Mesenchymal stem cell (in vitro differentiated cells and primary cell): ENCODE measurements at regions not wholly inside any gene's neighbourhood (a gene's known extent, or its start where the extent isn't known, plus 50 kb on each side); places are given as distances from the start of the nearest gene placed in this dataset.

Experiments used
- DNase-seq: peaks from one replicate; pipeline ENCODE4 v3.0.0-alpha.2; 2013
- H2AFZ ChIP-seq: one replicate; pipeline ENCODE4 v1.6.1; 2013; ENCODE audit warnings: low read depth, mild to moderate bottlenecking, control low read depth, inconsistent platforms, low read length, moderate library complexity
- H2AK5ac ChIP-seq: 2 replicates; pipeline ENCODE4 v1.6.1; 2013; ENCODE audit warnings: low read length, moderate library complexity, mild to moderate bottlenecking, inconsistent platforms; ENCODE audit not compliant: severe bottlenecking
- H2BK120ac ChIP-seq: one replicate; pipeline ENCODE4 v1.6.1; 2013; ENCODE audit warnings: low read depth, mild to moderate bottlenecking, inconsistent platforms, low read length, moderate library complexity
- H2BK12ac ChIP-seq, 2 experiments: one replicate each; pipeline ENCODE4 v1.6.1; 2013; ENCODE audit warnings: inconsistent platforms in 2 of 2, low read length in 2 of 2, mild to moderate bottlenecking in 2 of 2, moderate library complexity in 2 of 2, control low read depth in 1 of 2
- H2BK15ac ChIP-seq: one replicate; pipeline ENCODE4 v1.6.1; 2013; ENCODE audit warnings: mild to moderate bottlenecking, low read depth, inconsistent platforms; ENCODE audit not compliant: poor library complexity, severe bottlenecking
- H2BK5ac ChIP-seq: 2 replicates; pipeline ENCODE4 v1.6.1; 2013; ENCODE audit warnings: low read depth, mild to moderate bottlenecking, low read length, control low read depth, inconsistent platforms; ENCODE audit not compliant: poor library complexity, severe bottlenecking
- H3K14ac ChIP-seq, 2 experiments: one replicate each; pipeline ENCODE4 v1.6.1; 2013; ENCODE audit warnings: inconsistent platforms in 2 of 2, low read length in 2 of 2, control low read depth in 1 of 2, mild to moderate bottlenecking in 1 of 2, moderate library complexity in 1 of 2
- H3K18ac ChIP-seq, 2 experiments: one replicate each; pipeline ENCODE4 v1.6.1; 2013; ENCODE audit warnings: inconsistent platforms in 2 of 2, low read length in 2 of 2, control low read depth in 1 of 2, low read depth in 1 of 2, mild to moderate bottlenecking in 1 of 2
- H3K23ac ChIP-seq, 2 experiments: one replicate each; pipeline ENCODE4 v1.6.1; 2013; ENCODE audit warnings: inconsistent platforms in 2 of 2, low read length in 2 of 2, mild to moderate bottlenecking in 2 of 2, moderate library complexity in 2 of 2, control low read depth in 1 of 2
- H3K27ac ChIP-seq: 2 replicates; pipeline ENCODE4 v1.5.1; 2013; ENCODE audit warnings: mild to moderate bottlenecking, moderate library complexity, low read length, control low read depth, inconsistent platforms; ENCODE audit not compliant: poor library complexity, severe bottlenecking
- H3K27me3 ChIP-seq, 2 experiments: 2 replicates each; pipeline versions ENCODE4 v1.6.1 to v1.7.0; 2013; ENCODE audit warnings: low read length in 2 of 2, mild to moderate bottlenecking in 2 of 2, moderate library complexity in 2 of 2, control low read depth in 1 of 2, inconsistent platforms in 1 of 2; ENCODE audit not compliant: control insufficient read depth in 1 of 2, insufficient read depth in 1 of 2
- H3K36me3 ChIP-seq, 2 experiments: 2 replicates each; pipeline versions ENCODE4 v1.6.1 to v1.7.0; 2013; ENCODE audit warnings: low read length in 2 of 2, control low read depth in 1 of 2, inconsistent platforms in 1 of 2, low read depth in 1 of 2, mild to moderate bottlenecking in 1 of 2; ENCODE audit not compliant: insufficient read depth in 2 of 2, control insufficient read depth in 1 of 2
- H3K4ac ChIP-seq, 2 experiments: one replicate each; pipeline ENCODE4 v1.6.1; 2013; ENCODE audit warnings: inconsistent platforms in 2 of 2, low read length in 2 of 2, mild to moderate bottlenecking in 2 of 2, moderate library complexity in 2 of 2, control low read depth in 1 of 2, low read depth in 1 of 2
- H3K4me1 ChIP-seq: 2 replicates; pipeline ENCODE4 v1.6.1; 2013; ENCODE audit warnings: low read depth, low read length, control low read depth; ENCODE audit not compliant: control insufficient read depth, insufficient read depth
- H3K4me2 ChIP-seq: 2 replicates; pipeline ENCODE4 v1.6.1; 2013; ENCODE audit warnings: low read length, mild to moderate bottlenecking, inconsistent platforms; ENCODE audit not compliant: poor library complexity, severe bottlenecking
- H3K4me3 ChIP-seq, 2 experiments: 2 replicates each; pipeline versions ENCODE4 v1.5.1 to v1.7.0; 2013; ENCODE audit warnings: low read length in 2 of 2, mild to moderate bottlenecking in 2 of 2, control low read depth in 1 of 2, low read depth in 1 of 2; ENCODE audit not compliant: insufficient read depth in 1 of 2
- H3K79me1 ChIP-seq: replicated peaks from 2 replicates; pipeline ENCODE4 v1.6.1; 2013; ENCODE audit warnings: mild to moderate bottlenecking, control low read depth, low read length, inconsistent platforms; ENCODE audit not compliant: poor library complexity, severe bottlenecking
- H3K9ac ChIP-seq: 2 replicates; pipeline ENCODE4 v1.7.0; 2013; ENCODE audit warnings: mild to moderate bottlenecking, low read length, moderate library complexity
- H3K9me3 ChIP-seq: 2 replicates; pipeline ENCODE4 v1.7.0; 2013; ENCODE audit warnings: mild to moderate bottlenecking, low read length; ENCODE audit not compliant: control insufficient read depth
- H4K8ac ChIP-seq: one replicate; pipeline ENCODE4 v1.6.1; 2013; ENCODE audit warnings: inconsistent platforms, mild to moderate bottlenecking, low read length, moderate library complexity
- H4K91ac ChIP-seq: one replicate; pipeline ENCODE4 v1.6.1; 2013; ENCODE audit warnings: mild to moderate bottlenecking, low read length, inconsistent platforms
- WGBS: methylation state at CpG from one replicate; pipeline ENCODE4 v1.1.7; 2013; ENCODE audit warnings: mixed read lengths; 5-methylcytosine and 5-hydroxymethylcytosine counted together

DNA sequence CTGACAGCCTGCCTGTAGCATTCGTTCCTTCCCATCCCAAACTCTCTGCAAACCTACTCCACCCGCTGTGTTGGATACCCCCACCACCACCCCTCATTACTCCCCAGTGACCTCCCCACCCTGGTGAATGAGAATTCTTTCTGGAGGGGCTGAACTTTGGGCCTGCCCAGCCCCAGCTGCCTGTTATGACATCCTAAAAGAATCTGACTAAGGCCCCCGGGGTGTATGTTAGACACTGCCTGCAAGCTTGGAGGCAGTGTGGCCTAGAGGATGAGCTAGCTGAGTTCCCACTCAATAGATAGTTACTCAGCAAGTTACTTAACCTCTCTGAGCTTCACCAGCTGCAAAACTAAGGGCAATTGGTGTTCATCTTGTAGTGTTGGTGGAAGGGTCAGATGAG is 110.2 kb upstream of the FGGY start:
- Histone ChIP-seq H4K8ac (peak overlapping the region; percentile 59), H2AFZ (peak overlapping the region; percentile 0), H3K18ac (no peak overlapping the region), H3K27me3 (no peaks in the 10 kb centered on the region), H3K23ac (no peak overlapping the region), H3K4me3 (no peak overlapping the region), H2BK5ac (no peak overlapping the region), H3K4ac (no peak overlapping the region), H3K14ac (no peak overlapping the region), H2BK12ac (peak overlapping the region in 1 of 2 experiments; percentile 52), H3K4me2 (no peak overlapping the region), H4K91ac (no peak overlapping the region), H3K79me1 (no peaks in the 10 kb centered on the region), H3K9me3 (peaks cover 5% of the 10 kb centered on the region), H2BK15ac (no peak overlapping the region), H3K36me3 (no peaks in the 10 kb centered on the region), H3K4me1 (peaks cover 14% of the 10 kb centered on the region), H2BK120ac (peak overlapping the region; percentile 37), H2AK5ac (no peak overlapping the region), H3K9ac (peak overlapping the region; percentile 41), H3K27ac (peak overlapping the region; percentile 84)
- peak; percentile 52 for DNase-seq
- 40% methylated on average over 3 of the region's 3 CpGs for WGBS

DNA sequence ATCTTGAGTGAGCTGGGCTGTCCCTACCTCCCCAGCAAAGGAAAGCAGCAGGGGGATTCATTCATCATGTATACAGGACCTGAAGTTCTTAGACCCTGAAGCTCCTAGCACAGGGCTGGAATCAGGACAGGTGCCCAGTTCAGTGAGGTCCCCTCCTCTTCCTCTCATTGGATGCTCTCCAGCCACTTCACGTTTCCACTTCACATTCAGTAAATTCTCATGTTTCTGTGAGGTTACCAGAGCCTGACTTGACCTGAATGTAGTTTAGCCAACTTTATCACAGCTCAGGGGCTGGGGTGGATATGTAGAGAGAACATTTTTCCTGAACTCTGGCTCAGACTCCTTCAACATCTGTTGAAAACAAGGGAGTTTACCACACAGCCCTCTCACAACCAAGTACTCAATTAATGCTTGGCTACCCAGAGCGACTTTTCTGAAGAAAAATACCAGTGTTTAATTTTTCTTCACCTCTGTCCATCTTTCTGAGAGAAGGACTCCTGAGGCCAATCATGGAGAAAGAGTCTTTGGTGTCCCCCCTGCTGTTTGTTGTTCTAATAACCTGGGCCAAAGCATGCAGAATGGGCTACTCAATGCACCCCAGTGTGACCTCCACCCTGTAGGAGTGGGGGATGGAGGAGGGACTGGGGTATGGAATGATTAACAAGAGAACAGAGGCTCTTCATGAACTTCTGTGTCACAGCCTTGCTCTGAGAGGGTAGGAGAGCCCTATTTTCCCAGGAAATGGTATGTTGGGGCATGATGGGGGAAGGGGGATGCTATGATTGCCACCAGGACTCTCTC is 108.3 kb upstream of the FGGY start:
- Histone ChIP-seq H4K91ac (no peak overlapping the region), H3K4me3 (no peak overlapping the region), H3K14ac (no peak overlapping the region), H3K79me1 (no peaks in the 10 kb centered on the region), H4K8ac (no peak overlapping the region), H2BK120ac (no peak overlapping the region), H3K27me3 (no peaks in the 10 kb centered on the region), H3K9ac (no peak overlapping the region), H3K27ac (no peak overlapping the region), H2BK15ac (no peak overlapping the region), H3K36me3 (no peaks in the 10 kb centered on the region), H2AFZ (no peak overlapping the region), H3K23ac (no peak overlapping the region), H3K4me1 (peaks cover 14% of the 10 kb centered on the region), H2BK12ac (no peak overlapping the region), H3K18ac (no peak overlapping the region), H3K4me2 (no peak overlapping the region), H2AK5ac (peak overlapping the region; percentile 76), H3K9me3 (peaks cover 5% of the 10 kb centered on the region), H3K4ac (no peak overlapping the region), H2BK5ac (no peak overlapping the region)
- no peak for DNase-seq
- WGBS, result 100% methylated on average over 1 of the region's 2 CpGs

DNA sequence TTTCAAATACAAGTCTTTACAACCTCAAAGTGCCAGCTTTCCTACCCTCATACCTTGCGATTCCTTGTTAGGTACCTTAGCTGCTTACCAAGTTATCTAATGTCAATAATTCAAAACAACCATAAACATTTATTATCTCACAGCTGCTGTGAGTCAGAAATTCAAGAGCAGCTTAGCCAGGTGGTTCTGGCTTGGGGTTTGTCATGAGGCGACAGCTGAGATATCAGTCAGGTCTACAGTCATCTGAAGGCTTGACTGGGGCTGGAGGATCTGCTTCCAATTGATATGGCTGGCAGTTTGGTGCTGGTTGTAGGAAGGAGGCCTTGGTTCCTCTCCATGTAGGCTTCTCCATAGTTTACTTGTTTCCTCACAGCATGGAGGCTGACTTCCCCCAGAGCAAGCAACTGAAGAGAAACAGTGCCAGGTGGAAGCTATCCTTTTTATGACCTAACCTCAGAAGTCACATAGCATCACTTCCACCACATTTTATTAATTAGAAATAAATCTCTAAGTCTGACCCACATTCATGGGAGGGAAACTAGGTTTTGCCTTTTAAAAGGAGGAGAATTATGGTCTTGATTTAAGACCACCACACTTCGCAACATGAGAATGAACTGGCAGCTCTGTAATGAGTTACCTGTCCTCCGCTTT is 103.3 kb upstream of the FGGY start:
- peak overlapping the region in 1 of 2 experiments; percentile 57 for H2BK12ac ChIP-seq

DNA sequence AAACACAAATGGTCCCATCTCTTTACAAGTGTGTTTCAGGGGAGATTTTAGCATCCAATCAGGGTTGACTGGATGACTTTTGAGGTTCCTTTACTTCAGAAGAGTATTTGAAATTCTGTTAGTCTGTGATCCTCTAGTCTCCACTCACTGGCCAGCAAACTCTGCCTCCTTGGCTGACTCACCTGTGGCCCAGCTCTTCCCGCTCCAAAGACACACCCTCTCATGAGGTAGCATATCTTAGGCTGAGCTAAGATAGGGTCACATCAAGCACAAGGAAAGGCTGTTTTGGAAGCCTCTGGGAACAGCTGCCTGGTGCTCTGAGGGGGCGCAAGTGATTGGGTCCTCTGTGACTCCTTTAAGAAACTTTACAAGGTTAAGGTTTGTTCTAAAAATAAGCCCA is 102.3 kb upstream of the FGGY start:
- H4K91ac ChIP-seq, result no peak overlapping the region
- no peaks in the 10 kb centered on the region for H3K79me1 ChIP-seq
- H2AK5ac ChIP-seq, result no peak overlapping the region
- no peak overlapping the region for H4K8ac ChIP-seq
- no peak overlapping the region for H2BK120ac ChIP-seq
- no peak overlapping the region for H2AFZ ChIP-seq
- no peak overlapping the region for H2BK12ac ChIP-seq
- no peak overlapping the region for H2BK5ac ChIP-seq
- H3K9me3 ChIP-seq, result peaks cover 5% of the 10 kb centered on the region
- no peak overlapping the region for H3K4me2 ChIP-seq
- H3K4me1 ChIP-seq, result peaks cover 2% of the 10 kb centered on the region
- H3K9ac ChIP-seq, result no peak overlapping the region
- H3K27me3 ChIP-seq, result no peaks in the 10 kb centered on the region
- H3K18ac ChIP-seq, result peak overlapping the region in 1 of 2 experiments; percentile 51
- no CpG with 5 or more reads among the region's 2 CpGs for WGBS
- H3K4ac ChIP-seq, result no peak overlapping the region
- no peak for DNase-seq
- H3K36me3 ChIP-seq, result no peaks in the 10 kb centered on the region
- no peak overlapping the region for H2BK15ac ChIP-seq
- no peak overlapping the region for H3K23ac ChIP-seq
- no peak overlapping the region for H3K14ac ChIP-seq
- no peak overlapping the region for H3K27ac ChIP-seq
- no peak overlapping the region for H3K4me3 ChIP-seq

More for the DNA sequence above, 103.3 kb upstream of the FGGY start:
- H3K9ac ChIP-seq, result no peak overlapping the region
- no peaks in the 10 kb centered on the region for H3K36me3 ChIP-seq
- H3K9me3 ChIP-seq, result peaks cover 5% of the 10 kb centered on the region
- DNase-seq, result no peak
- H4K8ac ChIP-seq, result no peak overlapping the region
- no peak overlapping the region for H2AK5ac ChIP-seq
- no peaks in the 10 kb centered on the region for H3K27me3 ChIP-seq
- no peak overlapping the region for H3K4me3 ChIP-seq
- H3K4ac ChIP-seq, result no peak overlapping the region
- no peak overlapping the region for H3K27ac ChIP-seq
- 73% methylated on average over 4 of the region's 4 CpGs for WGBS
- no peak overlapping the region for H4K91ac ChIP-seq
- H2BK120ac ChIP-seq, result no peak overlapping the region
- peaks cover 6% of the 10 kb centered on the region for H3K4me1 ChIP-seq
- no peak overlapping the region for H2BK5ac ChIP-seq
- no peak overlapping the region for H3K18ac ChIP-seq
- no peak overlapping the region for H2BK15ac ChIP-seq
- H3K14ac ChIP-seq, result no peak overlapping the region
- H3K4me2 ChIP-seq, result no peak overlapping the region
- H3K23ac ChIP-seq, result no peak overlapping the region
- no peak overlapping the region for H2AFZ ChIP-seq
- H3K79me1 ChIP-seq, result no peaks in the 10 kb centered on the region
